GM21717 (cell line): ENCODE measurements at regions not wholly inside any gene's neighbourhood (a gene's known extent, or its start where the extent isn't known, plus 50 kb on each side); places are given as distances from the start of the nearest gene placed in this dataset.

Source experiments
- ATAC-seq: cut with Tn5 transposase; IDR thresholded peaks from one replicate; pipeline ENCODE4 v1.9.1; 2021; ENCODE audit warnings: mild to moderate bottlenecking, moderate library complexity; ENCODE audit not compliant: unreplicated experiment

DNA sequence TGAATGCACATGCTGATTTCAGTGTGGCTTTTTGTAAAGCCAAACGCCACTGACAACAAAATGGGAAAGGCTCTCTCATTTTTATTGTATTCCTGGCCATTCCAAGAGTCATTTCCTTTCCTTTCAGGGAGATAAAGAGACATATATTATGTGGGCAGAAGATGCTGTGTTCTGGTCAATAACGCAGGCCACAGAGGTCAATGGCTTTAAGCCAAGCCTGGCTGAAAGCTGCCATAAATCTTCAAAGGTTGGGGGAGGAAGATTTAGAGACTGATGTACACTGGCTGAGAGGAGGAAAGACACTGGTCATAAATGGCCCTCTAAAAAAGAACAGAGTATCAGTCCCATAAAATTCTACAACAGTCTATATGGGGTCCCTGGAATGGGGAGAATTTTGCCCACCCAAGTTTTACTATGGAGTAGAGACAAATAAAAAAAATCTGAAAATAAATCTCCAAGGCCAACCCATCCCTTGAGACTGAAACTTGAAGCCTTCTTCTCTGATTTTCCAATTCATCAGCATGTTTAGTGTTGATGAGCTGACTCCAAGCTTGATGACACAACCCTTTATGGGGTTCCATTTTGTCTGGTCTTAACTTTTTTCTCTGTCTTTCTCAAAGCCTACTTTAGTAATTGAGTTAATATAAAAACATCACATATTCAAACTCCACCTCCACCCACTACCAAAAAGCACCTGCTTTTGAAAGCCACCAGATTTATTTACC is 152.1 kb upstream of the SLC24A2 start:
- ATAC-seq: no peak

GRCh38 chr9:19939734-19940278 is 151.0 kb upstream of the SLC24A2 start:
- no peak for ATAC-seq

- no peak for ATAC-seq
These were observed 150.3 kb upstream of the SLC24A2 start for GRCh38 chr9:19938990-19939733.

DNA sequence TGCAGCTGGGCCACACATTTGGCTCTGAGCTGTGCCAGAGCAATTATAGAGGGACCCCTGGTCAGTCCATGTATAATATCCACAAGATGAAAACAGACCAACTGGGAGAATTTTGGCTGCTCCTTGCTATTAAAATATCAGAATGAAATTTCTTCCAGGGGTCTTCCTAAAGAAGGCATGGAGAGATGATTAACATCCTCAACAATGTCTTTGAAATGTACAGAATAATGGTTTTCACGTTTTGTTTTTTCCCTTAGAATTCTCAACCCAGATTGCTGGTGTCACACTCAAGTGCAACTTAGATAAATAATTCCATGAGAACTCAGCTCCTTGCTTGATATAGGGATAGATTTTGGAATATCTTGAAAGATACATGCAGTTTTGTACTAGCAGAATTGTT is 148.3 kb upstream of the SLC24A2 start:
- ATAC-seq: no peak

DNA sequence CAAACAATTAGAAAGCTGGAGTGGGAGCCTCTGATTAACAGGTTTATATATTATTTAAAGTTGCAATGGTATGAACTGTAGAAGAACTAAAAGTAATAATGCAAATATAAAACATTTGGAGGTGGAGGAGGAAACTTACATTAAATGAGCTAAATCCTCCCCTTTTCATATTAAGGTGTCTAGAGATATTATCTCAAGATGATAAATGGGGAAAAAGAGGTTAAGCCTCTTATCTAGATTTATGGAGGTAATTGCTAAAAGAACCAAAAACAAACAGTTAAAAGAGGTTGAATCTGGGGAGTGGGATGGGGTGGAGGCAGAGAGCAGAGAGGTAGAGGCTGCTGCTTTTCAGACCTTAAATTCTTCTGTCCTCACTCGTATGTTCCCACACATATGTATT is 147.8 kb upstream of the SLC24A2 start:
- no peak for ATAC-seq

- no peak for ATAC-seq
These were observed 146.6 kb upstream of the SLC24A2 start for GRCh38 chr9:19935422-19935821.

DNA sequence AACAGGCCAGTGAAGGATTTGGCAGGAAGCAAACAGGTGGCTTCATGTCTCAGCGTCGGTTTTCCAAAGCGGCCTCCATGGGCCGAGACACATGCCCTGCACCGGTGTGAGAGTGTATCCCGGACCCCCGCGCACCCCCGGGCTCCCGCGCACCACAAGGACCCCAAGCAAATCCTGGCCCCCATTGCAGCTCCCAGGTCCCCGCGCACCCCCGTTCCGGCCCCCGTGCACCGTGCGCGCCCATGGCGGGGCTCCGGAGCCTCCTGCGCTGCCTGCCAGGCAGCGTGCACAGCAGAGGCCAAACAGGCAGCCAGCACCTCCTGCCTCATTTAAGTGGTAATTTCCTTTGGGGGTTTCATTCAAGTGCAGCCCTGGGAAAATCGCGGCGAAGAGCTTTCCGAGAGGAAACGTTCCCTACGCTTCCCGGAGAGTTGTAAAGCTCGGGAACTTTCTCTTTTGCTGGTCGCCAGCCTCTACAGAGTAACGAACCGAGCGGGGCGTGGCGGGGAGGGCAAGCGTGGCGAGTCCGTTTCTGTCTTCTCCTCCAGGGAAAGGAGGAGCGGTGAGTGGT is 145.5 kb upstream of the SLC24A2 start:
- no peak for ATAC-seq

- ATAC-seq: no peak
These were observed 142.5 kb upstream of the SLC24A2 start for GRCh38 chr9:19931098-19931890.

GRCh38 chr9:19927560-19927959 is 138.7 kb upstream of the SLC24A2 start:
- no peak for ATAC-seq

DNA sequence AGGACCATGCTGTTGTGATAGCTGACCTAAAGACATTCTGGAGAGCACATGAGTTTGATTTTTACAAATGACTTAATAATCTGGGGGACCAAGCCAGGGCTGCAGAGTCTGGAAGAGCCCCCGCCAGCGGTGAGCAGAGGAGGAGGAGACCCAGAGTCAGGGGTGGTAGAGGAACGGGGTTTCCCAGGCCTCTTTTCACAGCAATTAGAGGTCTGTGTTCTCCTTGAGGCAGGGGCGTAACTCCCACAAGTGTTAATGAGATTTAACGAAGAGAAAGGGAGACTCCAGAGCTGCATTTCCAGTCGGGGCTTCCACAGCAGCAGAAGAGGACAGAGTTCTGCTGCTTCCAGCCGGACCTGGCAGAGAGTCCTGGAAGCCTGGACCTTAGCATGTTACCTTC is 137.9 kb upstream of the SLC24A2 start:
- ATAC-seq: no peak

DNA sequence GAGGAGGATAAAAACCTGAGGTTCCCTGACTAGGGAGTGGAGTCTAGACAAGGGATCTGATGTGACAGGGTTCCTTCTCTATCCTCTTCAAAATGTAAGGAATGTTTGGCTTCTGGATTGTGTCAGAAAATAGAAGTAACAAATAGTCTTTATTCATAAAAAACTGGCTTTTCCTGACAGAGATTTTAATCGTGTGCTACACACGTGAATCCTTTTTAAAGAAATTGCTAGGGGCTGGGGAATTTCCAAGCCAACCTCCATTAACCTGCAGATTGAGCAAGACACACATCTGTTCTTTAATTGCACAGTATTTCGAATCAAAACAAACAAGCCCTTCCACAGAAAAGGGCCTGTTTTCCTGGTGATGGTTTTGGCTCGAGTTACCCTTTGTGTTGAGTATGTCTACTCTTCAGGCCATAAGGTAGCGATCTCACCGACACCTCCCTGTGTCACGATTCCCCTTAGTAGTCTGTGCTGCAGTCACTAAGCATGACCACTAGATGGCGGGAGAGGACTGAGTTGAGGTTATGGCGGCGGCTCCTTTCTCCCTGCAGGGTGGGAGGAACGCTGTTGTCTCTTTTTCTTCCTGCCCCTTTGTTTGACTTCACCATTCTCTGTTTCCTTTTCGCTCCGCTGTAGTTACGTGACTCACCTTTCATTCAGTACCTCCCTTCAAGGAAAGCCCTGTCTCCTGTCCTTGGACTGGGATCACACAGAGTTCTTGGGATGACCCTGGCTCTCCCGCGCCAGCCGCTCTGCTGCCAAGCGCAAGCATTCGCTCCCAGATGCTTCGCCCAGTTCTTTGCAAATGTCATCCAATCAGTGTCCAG is 137.1 kb upstream of the SLC24A2 start:
- ATAC-seq: peak; percentile 98

DNA sequence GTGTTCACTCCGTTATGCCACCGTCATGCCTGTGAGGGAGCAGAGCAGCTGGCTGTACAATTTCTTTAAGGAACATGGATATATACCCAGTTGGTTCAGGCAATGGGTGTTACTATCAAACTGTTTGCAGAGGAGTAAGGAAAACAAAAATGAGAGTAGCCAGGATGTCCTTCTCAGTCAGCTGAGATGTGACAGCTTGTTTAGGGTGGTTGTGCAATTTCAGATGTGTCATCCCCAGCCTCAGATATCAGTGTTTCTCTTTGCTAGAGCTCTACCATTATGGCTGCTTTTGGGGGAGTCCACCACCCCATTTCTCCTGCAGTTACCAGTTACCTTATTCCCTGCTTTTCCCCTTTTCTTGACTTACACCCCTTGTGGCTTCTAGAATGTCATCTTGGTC is 135.2 kb upstream of the SLC24A2 start:
- no peak for ATAC-seq

DNA sequence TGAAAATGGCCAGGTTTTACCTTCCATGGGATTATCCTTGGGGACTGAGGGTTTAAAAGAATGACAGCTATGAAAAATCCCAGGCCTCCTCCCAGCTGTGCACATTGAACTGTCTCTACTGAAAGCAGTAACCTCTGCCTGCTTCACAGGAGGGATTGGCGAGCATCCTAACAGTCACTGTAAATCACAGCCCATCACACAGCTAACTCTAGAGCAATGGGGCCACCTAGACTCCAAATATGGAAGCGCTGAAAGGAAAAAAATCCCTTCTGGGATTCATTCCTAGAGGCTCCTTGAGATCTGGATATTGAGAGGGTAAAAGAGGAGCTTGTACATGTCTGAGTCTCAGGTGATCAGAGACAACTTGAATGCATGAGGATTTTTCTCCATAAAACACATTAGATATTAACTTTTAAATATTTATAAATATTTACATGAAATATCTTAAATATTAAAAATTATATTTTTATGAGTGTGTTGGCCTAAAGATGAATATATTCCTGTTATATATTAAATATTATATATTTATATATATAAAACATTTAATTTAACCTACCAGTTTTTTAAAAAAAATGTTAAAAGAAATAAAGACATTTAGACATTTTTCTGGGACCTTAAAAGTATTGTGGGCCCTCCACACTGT is 133.8 kb upstream of the SLC24A2 start:
- no peak for ATAC-seq

- ATAC-seq: no peak
These were observed 131.6 kb upstream of the SLC24A2 start for GRCh38 chr9:19920401-19920800.

GRCh38 chr9:19918630-19919029 is 129.8 kb upstream of the SLC24A2 start:
- no peak for ATAC-seq

DNA sequence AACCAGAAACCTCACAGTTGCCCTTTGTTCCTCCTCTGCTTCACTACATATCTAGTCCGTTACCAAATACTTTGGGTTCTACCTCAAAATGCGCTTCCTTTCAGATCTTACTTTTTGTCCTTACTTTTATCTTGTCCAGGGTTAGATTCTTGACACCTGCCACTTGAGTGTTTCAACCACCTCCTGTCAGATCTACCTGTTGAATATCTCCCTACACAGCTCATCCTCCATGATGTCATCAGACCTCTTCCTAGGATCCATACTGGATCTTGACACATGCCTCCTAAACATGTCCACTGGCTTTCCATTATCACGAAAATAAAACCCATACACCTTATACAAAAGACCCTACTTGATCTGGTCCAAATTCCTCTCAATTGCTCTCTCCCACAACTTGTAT is 125.2 kb upstream of the SLC24A2 start:
- no peak for ATAC-seq

DNA sequence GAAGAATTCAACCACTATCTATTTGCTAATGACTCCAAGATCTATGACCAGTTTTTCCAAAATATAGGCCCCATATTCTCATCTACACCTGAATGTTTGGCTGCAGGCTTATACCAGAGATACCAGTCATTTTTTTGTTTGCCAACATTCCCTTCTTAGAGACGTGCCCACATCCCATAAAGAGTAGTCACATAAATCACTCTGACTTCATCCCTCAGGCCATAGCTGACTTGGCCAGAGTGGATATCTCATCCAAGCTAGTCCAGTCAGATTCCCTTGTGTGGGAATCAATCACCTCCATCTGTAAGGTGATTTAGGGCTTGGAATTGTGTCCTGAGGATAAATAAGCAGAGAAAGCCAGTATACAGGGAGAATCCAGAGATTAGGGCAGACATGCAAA is 124.3 kb upstream of the SLC24A2 start:
- no peak for ATAC-seq

- no peak for ATAC-seq
These were observed 114.2 kb upstream of the SLC24A2 start for GRCh38 chr9:19903076-19903475.

GRCh38 chr9:19901586-19901985 is 112.7 kb upstream of the SLC24A2 start:
- ATAC-seq: no peak

GRCh38 chr9:19896161-19896560 is 107.3 kb upstream of the SLC24A2 start:
- ATAC-seq: no peak
